ENCODE measurements at regions not wholly inside any gene's neighbourhood (a gene's known extent, or its start where the extent isn't known, plus 50 kb on each side); places are given as distances from the start of the nearest gene placed in this dataset.

GRCh38 chr15:47405365-47406162, 311.7 kb upstream of the SEMA6D start:
- H3K9me3 ChIP-seq (ENCODE audit: control insufficient read depth in 4 of 4, low read length in 3 of 4): no peaks in the 10 kb centered on the region
- H3K27me3 ChIP-seq (ENCODE audit: control insufficient read depth in 4 of 4, insufficient read depth in 4 of 4, low read length in 3 of 4): peaks cover 0 to 3% (median 0%) of the 10 kb centered on the region in 4 donors
- no peak overlapping the region for H3K27ac ChIP-seq (ENCODE audit: low read depth in 1 of 2, low read length in 2 of 2)
- no peaks in the 10 kb centered on the region for H3K4me1 ChIP-seq (ENCODE audit: control insufficient read depth in 4 of 4, insufficient read depth in 4 of 4, low read length in 3 of 4)
- H3K36me3 ChIP-seq (ENCODE audit: control insufficient read depth in 4 of 4, insufficient read depth in 3 of 4, low read depth in 1 of 4, low read length in 3 of 4): no peaks in the 10 kb centered on the region
- no peak overlapping the region for H3K4me3 ChIP-seq (ENCODE audit: low read depth in 1 of 3, low read length in 3 of 3)
- TF ChIP-seq REST (IDR thresholded peaks at IDR 0.05) (no peak), MAX (IDR thresholded peaks at IDR 0.05) (no peak), RXRA (IDR thresholded peaks at IDR 0.05) (no peak), NR2F2 (IDR thresholded peaks at IDR 0.05) (no peak), HNF4G (IDR thresholded peaks at IDR 0.05) (no peak), TAF1 (conservative IDR thresholded peaks at IDR 0.05) (no peak), YY1 (IDR thresholded peaks at IDR 0.05) (no peak), EGR1 (IDR thresholded peaks at IDR 0.05; ENCODE audit: low read depth in 2 of 2) (no peak), RAD21 (IDR thresholded peaks at IDR 0.05) (no peak), GABPA (IDR thresholded peaks at IDR 0.05 in 1 of 2, conservative IDR thresholded peaks at IDR 0.05 in 1 of 2) (no peak), FOXA1 (IDR thresholded peaks at IDR 0.05) (no peak)
- no peak for DNase-seq (ENCODE audit: low spot score)
- no peak overlapping the region for H3K9ac ChIP-seq (ENCODE audit: low read depth in 1 of 2, low read length in 2 of 2)
- 60% methylated on average over 5 of the region's 5 CpGs for WGBS

GRCh38 chr15:47407692-47408091, 309.6 kb upstream of the SEMA6D start:
- Histone ChIP-seq H3K4me3 (ENCODE audit: low read depth in 1 of 3, low read length in 3 of 3) (no peak overlapping the region), H3K9ac (ENCODE audit: low read depth in 1 of 2, low read length in 2 of 2) (no peak overlapping the region), H3K27me3 (ENCODE audit: control insufficient read depth in 4 of 4, insufficient read depth in 4 of 4, low read length in 3 of 4) (peaks cover 0 to 3% (median 1%) of the 10 kb centered on the region in 4 donors), H3K27ac (ENCODE audit: low read depth in 1 of 2, low read length in 2 of 2) (no peak overlapping the region), H3K4me1 (ENCODE audit: control insufficient read depth in 4 of 4, insufficient read depth in 4 of 4, low read length in 3 of 4) (no peaks in the 10 kb centered on the region), H3K9me3 (ENCODE audit: control insufficient read depth in 4 of 4, low read length in 3 of 4) (no peaks in the 10 kb centered on the region), H3K36me3 (ENCODE audit: control insufficient read depth in 4 of 4, insufficient read depth in 3 of 4, low read depth in 1 of 4, low read length in 3 of 4) (no peaks in the 10 kb centered on the region)
- no peak for DNase-seq (ENCODE audit: low spot score)
- 86% methylated on average over 5 of the region's 5 CpGs for WGBS
- TF ChIP-seq YY1 (IDR thresholded peaks at IDR 0.05) (no peak), SP1 (IDR thresholded peaks at IDR 0.05) (no peak), EGR1 (IDR thresholded peaks at IDR 0.05; ENCODE audit: low read depth in 2 of 2) (no peak), REST (IDR thresholded peaks at IDR 0.05) (no peak), NR2F2 (IDR thresholded peaks at IDR 0.05) (no peak)
